HCT116 (cell line): ENCODE measurements at regions not wholly inside any gene's neighbourhood (a gene's known extent, or its start where the extent isn't known, plus 50 kb on each side); places are given as distances from the start of the nearest gene placed in this dataset.

Source experiments
- CBX3 ChIP-seq: IDR thresholded peaks from 2 replicates; pipeline ENCODE4 v1.6.1; 2012; ENCODE audit warnings: low read depth
- CEBPB ChIP-seq: IDR thresholded peaks from 2 replicates; pipeline ENCODE4 v1.6.1; 2012; ENCODE audit warnings: low read depth
- CTCF ChIP-seq, 3 experiments: fragments of 200-600 bp in 1 of 3; sonication (generic) in 1 of 3; IDR thresholded peaks in 2 of 3; conservative IDR thresholded peaks in 1 of 3; 2 replicates each; pipeline ENCODE4 v1.5.1; 2012 to 2017; ENCODE audit warnings: low read depth in 2 of 3, low read length in 2 of 3, antibody characterized with exemption in 1 of 3, borderline replicate concordance in 1 of 3, control low read depth in 1 of 3, mild to moderate bottlenecking in 1 of 3, mixed read lengths in 1 of 3, mixed run types in 1 of 3, moderate library complexity in 1 of 3; ENCODE audit not compliant: insufficient read depth in 1 of 3
- EZH2 ChIP-seq: fragments of 200-600 bp; sonication (generic); IDR thresholded peaks from 2 replicates; pipeline ENCODE4 v1.6.1; 2017; ENCODE audit warnings: antibody characterized with exemption, mixed run types
- POLR2A ChIP-seq: IDR thresholded peaks from 2 replicates; pipeline ENCODE4 v1.7.0; 2011; ENCODE audit warnings: borderline replicate concordance; ENCODE audit not compliant: insufficient read depth, insufficient read length; ENCODE audit errors: extremely low read depth
- POLR2AphosphoS5 ChIP-seq: IDR thresholded peaks from 2 replicates; pipeline ENCODE4 v1.6.1; 2011; ENCODE audit warnings: mild to moderate bottlenecking, low read depth, low read length, moderate library complexity
- RAD21 ChIP-seq: IDR thresholded peaks from 2 replicates; pipeline ENCODE4 v1.6.1; 2012; ENCODE audit warnings: low read depth, mild to moderate bottlenecking
- YY1 ChIP-seq: IDR thresholded peaks from 2 replicates; pipeline ENCODE4 v1.6.1; 2011; ENCODE audit warnings: low read length, low read depth, moderate library complexity, mild to moderate bottlenecking; ENCODE audit not compliant: insufficient replicate concordance; ENCODE audit errors: extremely low read depth

- TF ChIP-seq YY1 = no peak
- TF ChIP-seq EZH2 = no peak
- no peak for TF ChIP-seq CTCF (IDR thresholded peaks at IDR 0.05 in 2 of 3, conservative IDR thresholded peaks at IDR 0.05 in 1 of 3; ENCODE audit: borderline replicate concordance in 1 of 3, insufficient read depth in 1 of 3, low read depth in 2 of 3, low read length in 2 of 3)
- TF ChIP-seq RAD21 = no peak
- TF ChIP-seq POLR2A = no peak
- no peak for TF ChIP-seq POLR2AphosphoS5
- no peak for TF ChIP-seq CEBPB
- TF ChIP-seq CBX3 = no peak
These were observed 227.0 kb downstream of the ALG10 start for GRCh38 chr12:34249271-34249670.
